ENCODE measurements at regions not wholly inside any gene's neighbourhood (a gene's known extent, or its start where the extent isn't known, plus 50 kb on each side); places are given as distances from the start of the nearest gene placed in this dataset.

GRCh38 chr11:112723676-112724495, 237.3 kb upstream of the NCAM1 start:
- 70 to 73% methylated on average over 13 of the region's 13 CpGs for WGBS, 2 donors
- no peak for DNase-seq
- intact Hi-C loops (cut with DNase I; ENCODE audit: low total_unique reads) = no loop called here

DNA sequence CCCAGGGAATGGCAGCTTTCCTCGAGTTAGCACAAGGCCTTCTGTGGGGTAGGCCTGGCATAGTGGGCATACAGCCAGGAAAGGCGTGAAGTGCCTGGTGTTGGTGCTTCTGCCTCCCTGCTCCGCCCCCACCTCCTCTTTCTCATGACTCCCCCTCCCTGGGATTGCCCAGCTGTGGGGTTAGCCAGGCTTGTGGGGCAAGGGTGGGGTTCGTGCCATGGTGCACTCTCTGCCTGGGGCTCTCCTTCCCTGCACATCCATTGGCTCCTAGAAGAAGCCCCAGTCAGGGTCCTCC, 236.8 kb upstream of the NCAM1 start:
- TF ChIP-seq POLR2A (IDR thresholded peaks at IDR 0.05) = no peak
- TF ChIP-seq, protein P1, sequence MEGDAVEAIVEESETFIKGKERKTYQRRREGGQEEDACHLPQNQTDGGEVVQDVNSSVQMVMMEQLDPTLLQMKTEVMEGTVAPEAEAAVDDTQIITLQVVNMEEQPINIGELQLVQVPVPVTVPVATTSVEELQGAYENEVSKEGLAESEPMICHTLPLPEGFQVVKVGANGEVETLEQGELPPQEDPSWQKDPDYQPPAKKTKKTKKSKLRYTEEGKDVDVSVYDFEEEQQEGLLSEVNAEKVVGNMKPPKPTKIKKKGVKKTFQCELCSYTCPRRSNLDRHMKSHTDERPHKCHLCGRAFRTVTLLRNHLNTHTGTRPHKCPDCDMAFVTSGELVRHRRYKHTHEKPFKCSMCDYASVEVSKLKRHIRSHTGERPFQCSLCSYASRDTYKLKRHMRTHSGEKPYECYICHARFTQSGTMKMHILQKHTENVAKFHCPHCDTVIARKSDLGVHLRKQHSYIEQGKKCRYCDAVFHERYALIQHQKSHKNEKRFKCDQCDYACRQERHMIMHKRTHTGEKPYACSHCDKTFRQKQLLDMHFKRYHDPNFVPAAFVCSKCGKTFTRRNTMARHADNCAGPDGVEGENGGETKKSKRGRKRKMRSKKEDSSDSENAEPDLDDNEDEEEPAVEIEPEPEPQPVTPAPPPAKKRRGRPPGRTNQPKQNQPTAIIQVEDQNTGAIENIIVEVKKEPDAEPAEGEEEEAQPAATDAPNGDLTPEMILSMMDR (IDR thresholded peaks at IDR 0.05) = no peak

More at GRCh38 chr11:112723676-112724495, 237.3 kb upstream of the NCAM1 start:
- no peaks in the 10 kb centered on the region for H3K4me1 ChIP-seq
- no peak for TF ChIP-seq POLR2A (IDR thresholded peaks at IDR 0.05)
- TF ChIP-seq, protein P1 (IDR thresholded peaks at IDR 0.05) = no peak
- H3K9me3 ChIP-seq = no peaks in the 10 kb centered on the region
- no peaks in the 10 kb centered on the region for H3K27me3 ChIP-seq
- H3K36me3 ChIP-seq (ENCODE audit: low read depth, missing control alignments) = no peaks in the 10 kb centered on the region
- no peak overlapping the region for H3K4me3 ChIP-seq
- no peak overlapping the region for H3K27ac ChIP-seq

DNA sequence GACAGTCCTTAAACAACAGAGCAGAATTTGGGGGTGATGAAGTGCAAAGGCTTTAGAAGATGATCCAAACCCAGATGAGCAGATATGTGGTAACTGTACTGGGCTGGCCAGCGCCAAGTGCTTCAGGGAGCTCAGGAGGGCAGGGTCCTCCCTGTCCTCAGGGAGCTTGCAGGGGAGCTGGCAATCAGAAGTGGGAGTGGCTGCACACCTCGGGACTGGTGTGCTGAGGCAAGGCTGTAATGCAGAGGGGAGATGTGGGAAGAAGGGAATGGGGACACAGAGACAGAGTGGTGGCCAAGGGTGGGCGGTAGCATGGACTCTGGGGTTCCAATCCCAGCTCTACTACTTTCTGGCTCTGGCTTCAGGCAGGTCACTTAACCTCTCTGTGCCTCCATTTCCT, 235.6 kb upstream of the NCAM1 start:
- H3K4me1 ChIP-seq = no peaks in the 10 kb centered on the region
- H3K4me3 ChIP-seq = no peak overlapping the region
- 55 to 68% methylated on average over 3 of the region's 3 CpGs for WGBS, 2 donors
- no peaks in the 10 kb centered on the region for H3K27me3 ChIP-seq
- intact Hi-C loops (cut with DNase I; ENCODE audit: low total_unique reads) = no loop called here
- no peaks in the 10 kb centered on the region for H3K36me3 ChIP-seq (ENCODE audit: low read depth, missing control alignments)
- H3K9me3 ChIP-seq = no peaks in the 10 kb centered on the region
- no peak for DNase-seq
- no peak overlapping the region for H3K27ac ChIP-seq
- TF ChIP-seq, protein P1 (IDR thresholded peaks at IDR 0.05) = no peak
- TF ChIP-seq POLR2A (IDR thresholded peaks at IDR 0.05) = no peak

More for the DNA sequence above, 236.8 kb upstream of the NCAM1 start:
- Histone ChIP-seq H3K36me3 (ENCODE audit: low read depth, missing control alignments) (no peaks in the 10 kb centered on the region), H3K4me3 (no peak overlapping the region), H3K27ac (no peak overlapping the region), H3K9me3 (no peaks in the 10 kb centered on the region), H3K4me1 (no peaks in the 10 kb centered on the region), H3K27me3 (no peaks in the 10 kb centered on the region)
- no peak for DNase-seq
- intact Hi-C loops (cut with DNase I; ENCODE audit: low total_unique reads) = no loop called here
- 78 to 83% methylated on average over 3 to 4 of the region's 4 CpGs for WGBS, 2 donors

- TF ChIP-seq POLR2A (IDR thresholded peaks at IDR 0.05) = no peak
- TF ChIP-seq, protein P1 (IDR thresholded peaks at IDR 0.05) = no peak
- Histone ChIP-seq H3K36me3 (ENCODE audit: low read depth, missing control alignments) (no peaks in the 10 kb centered on the region), H3K9me3 (no peaks in the 10 kb centered on the region), H3K27ac (no peak overlapping the region), H3K4me1 (no peaks in the 10 kb centered on the region), H3K27me3 (no peaks in the 10 kb centered on the region), H3K4me3 (no peak overlapping the region)
- DNase-seq = no peak
- intact Hi-C loops (cut with DNase I; ENCODE audit: low total_unique reads) = no loop called here
- 61 to 66% methylated on average over 3 of the region's 3 CpGs for WGBS, 2 donors
Observed at GRCh38 chr11:112727341-112727841, 233.8 kb upstream of the NCAM1 start.

DNA sequence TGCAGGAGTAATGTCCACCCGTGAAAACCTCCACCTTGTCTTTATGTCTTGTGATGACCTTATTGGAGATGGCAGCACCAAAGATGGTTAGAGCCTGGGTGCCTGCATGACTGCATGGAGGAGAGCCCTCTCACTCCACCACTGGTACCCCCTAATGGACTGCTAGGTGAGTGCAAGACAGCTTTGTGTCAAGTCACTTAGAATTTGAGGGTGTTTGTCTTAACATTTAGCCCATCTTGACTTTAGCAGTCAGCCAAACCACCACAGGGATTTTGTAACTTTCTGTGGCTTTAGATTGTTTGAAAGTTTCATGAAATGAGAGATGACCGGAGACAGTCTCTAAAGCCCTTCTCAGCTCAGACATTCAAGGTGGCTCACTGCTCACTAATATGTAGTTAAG, 232.9 kb upstream of the NCAM1 start:
- Histone ChIP-seq H3K27ac (no peak overlapping the region), H3K4me3 (no peak overlapping the region), H3K27me3 (no peaks in the 10 kb centered on the region), H3K9me3 (no peaks in the 10 kb centered on the region), H3K4me1 (no peaks in the 10 kb centered on the region), H3K36me3 (ENCODE audit: low read depth, missing control alignments) (no peaks in the 10 kb centered on the region)
- WGBS, 2 donors = 88 to 90% methylated on average over 2 of the region's 2 CpGs
- TF ChIP-seq POLR2A (IDR thresholded peaks at IDR 0.05) = no peak
- TF ChIP-seq, protein P1 (IDR thresholded peaks at IDR 0.05) = no peak
- intact Hi-C loops (cut with DNase I; ENCODE audit: low total_unique reads) = no loop called here
- DNase-seq = no peak

Data from testis (tissue), 2 donors.